ENCODE measurements at regions not wholly inside any gene's neighbourhood (a gene's known extent, or its start where the extent isn't known, plus 50 kb on each side); places are given as distances from the start of the nearest gene placed in this dataset.

- TF ChIP-seq ZNF407 (IDR thresholded peaks at IDR 0.05; ENCODE audit: low read depth) = no peak
These were observed 58.2 kb upstream of the NKX2-2 start (continued) for GRCh38 chr20:21571841-21572690.

Data from K562 (cell line).